Parathyroid adenoma (tissue), 2 donors: ENCODE measurements at regions not wholly inside any gene's neighbourhood (a gene's known extent, or its start where the extent isn't known, plus 50 kb on each side); places are given as distances from the start of the nearest gene placed in this dataset.

Experiments used
- H2AFZ ChIP-seq: fragments of 300-600 bp; sonication (generic); one replicate; pipeline ENCODE4 v1.7.0; 2017; ENCODE audit warnings: antibody characterized with exemption, mild to moderate bottlenecking
- H3K27ac ChIP-seq: fragments of 300-600 bp; sonication (generic); one replicate; pipeline ENCODE4 v1.7.0; 2017
- H3K27me3 ChIP-seq: fragments of 300-600 bp; sonication (generic); one replicate; pipeline ENCODE4 v1.7.0; 2017; ENCODE audit warnings: low read length; ENCODE audit not compliant: control insufficient read depth, insufficient read depth
- H3K36me3 ChIP-seq: fragments of 300-600 bp; sonication (generic); one replicate; pipeline ENCODE4 v1.7.0; 2017; ENCODE audit warnings: low read length; ENCODE audit not compliant: control insufficient read depth, insufficient read depth
- H3K4me1 ChIP-seq: fragments of 300-600 bp; sonication (generic); one replicate; pipeline ENCODE4 v1.7.0; 2017; ENCODE audit warnings: control low read depth
- H3K4me2 ChIP-seq: fragments of 300-600 bp; sonication (generic); one replicate; pipeline ENCODE4 v1.7.0; 2017; ENCODE audit warnings: low read length
- H3K4me3 ChIP-seq: fragments of 300-600 bp; sonication (generic); one replicate; pipeline ENCODE4 v1.7.0; 2017; ENCODE audit warnings: low read depth, low read length
- H3K79me2 ChIP-seq: fragments of 300-600 bp; sonication (generic); one replicate; pipeline ENCODE4 v1.7.0; 2017; ENCODE audit warnings: control low read depth
- H3K9ac ChIP-seq: fragments of 300-600 bp; sonication (generic); one replicate; pipeline ENCODE4 v1.7.0; 2017; ENCODE audit warnings: mild to moderate bottlenecking
- H3K9me3 ChIP-seq: fragments of 300-600 bp; sonication (generic); one replicate; pipeline ENCODE4 v1.7.0; 2017; ENCODE audit warnings: low read length; ENCODE audit not compliant: control insufficient read depth
- TF ChIP-seq, protein P1 (sequence below): fragments of 300-600 bp; sonication (generic); IDR thresholded peaks from one replicate; pipeline ENCODE4 v1.7.0; 2017; ENCODE audit warnings: antibody characterized with exemption, mild to moderate bottlenecking
- donor health status: primary hyperparathyroidism.

DNA sequence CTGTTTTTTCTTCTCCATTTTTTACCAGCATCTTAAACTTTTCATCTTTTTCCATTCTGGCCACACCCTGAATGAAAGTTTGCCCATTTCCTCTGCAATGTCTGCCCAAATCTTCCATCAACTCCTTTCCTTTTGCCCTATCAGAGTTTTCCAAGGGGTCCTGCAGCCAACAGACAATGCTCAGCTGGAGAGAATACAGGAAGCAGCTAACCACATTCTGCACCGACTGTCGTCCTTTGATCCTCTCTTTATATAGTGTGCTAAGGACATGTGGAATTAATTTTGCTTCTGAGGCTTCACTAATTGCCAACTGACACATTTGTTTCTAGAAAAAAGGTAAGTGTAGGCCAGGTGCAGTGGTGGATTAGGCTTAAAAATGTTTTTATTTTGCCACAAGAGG is 50.5 kb upstream of the DLX2 start:
- Histone ChIP-seq H3K27me3 (no peaks in the 10 kb centered on the region), H3K9me3 (no peaks in the 10 kb centered on the region), H3K36me3 (no peaks in the 10 kb centered on the region)

DNA sequence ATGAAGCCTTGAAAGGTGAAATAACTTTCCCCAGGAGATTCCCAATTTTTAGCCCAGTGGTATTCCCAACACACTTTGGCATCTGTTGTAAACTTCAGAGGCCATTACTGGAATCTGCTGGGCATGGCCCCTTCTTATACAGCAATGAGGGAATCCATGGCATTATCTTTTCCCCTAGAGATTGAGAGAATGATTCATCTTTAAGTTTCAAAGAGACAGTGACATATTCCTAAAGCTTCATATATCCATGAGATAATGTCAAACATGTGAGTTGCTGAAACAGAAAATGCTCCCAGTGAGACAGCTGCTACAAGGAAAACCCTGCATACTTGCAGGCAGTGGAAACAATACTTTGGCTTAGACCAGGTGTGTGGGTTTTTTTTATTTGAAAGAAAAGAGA is 51.1 kb upstream of the DLX2 start:
- Histone ChIP-seq H3K36me3 (no peaks in the 10 kb centered on the region), H3K4me1 (no peaks in the 10 kb centered on the region), H3K9ac (no peak overlapping the region), H3K27me3 (no peaks in the 10 kb centered on the region), H3K4me2 (no peak overlapping the region), H2AFZ (no peak overlapping the region), H3K4me3 (no peak overlapping the region), H3K9me3 (no peaks in the 10 kb centered on the region), H3K27ac (no peak overlapping the region), H3K79me2 (no peaks in the 10 kb centered on the region)
- TF ChIP-seq, protein P1, sequence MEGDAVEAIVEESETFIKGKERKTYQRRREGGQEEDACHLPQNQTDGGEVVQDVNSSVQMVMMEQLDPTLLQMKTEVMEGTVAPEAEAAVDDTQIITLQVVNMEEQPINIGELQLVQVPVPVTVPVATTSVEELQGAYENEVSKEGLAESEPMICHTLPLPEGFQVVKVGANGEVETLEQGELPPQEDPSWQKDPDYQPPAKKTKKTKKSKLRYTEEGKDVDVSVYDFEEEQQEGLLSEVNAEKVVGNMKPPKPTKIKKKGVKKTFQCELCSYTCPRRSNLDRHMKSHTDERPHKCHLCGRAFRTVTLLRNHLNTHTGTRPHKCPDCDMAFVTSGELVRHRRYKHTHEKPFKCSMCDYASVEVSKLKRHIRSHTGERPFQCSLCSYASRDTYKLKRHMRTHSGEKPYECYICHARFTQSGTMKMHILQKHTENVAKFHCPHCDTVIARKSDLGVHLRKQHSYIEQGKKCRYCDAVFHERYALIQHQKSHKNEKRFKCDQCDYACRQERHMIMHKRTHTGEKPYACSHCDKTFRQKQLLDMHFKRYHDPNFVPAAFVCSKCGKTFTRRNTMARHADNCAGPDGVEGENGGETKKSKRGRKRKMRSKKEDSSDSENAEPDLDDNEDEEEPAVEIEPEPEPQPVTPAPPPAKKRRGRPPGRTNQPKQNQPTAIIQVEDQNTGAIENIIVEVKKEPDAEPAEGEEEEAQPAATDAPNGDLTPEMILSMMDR, result no peak

More for the DNA sequence above, 50.5 kb upstream of the DLX2 start:
- TF ChIP-seq, protein P1, result no peak
- Histone ChIP-seq H3K9ac (no peak overlapping the region), H2AFZ (no peak overlapping the region), H3K4me2 (no peak overlapping the region), H3K79me2 (no peaks in the 10 kb centered on the region), H3K4me3 (no peak overlapping the region), H3K4me1 (no peaks in the 10 kb centered on the region), H3K27ac (no peak overlapping the region)

DNA sequence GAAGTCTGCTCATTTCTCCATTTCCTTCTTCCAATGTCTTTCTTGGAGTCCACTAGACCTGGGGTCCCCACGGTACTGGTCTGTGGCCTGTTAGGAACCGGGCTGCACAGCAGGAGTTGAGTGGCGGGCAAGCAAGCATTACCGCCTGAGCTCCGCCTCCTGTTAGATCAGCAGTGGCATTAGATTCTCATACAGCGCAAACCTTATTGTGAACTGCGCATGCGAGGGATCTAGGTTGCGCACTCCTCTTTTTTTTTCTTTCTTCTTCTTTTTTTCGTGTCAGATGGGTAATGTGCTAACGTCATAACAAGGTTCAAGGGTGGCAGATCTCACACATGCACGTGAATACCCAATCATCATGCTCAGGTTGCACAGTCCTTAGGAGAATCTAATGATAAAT is 53.1 kb upstream of the DLX2 start:
- H3K4me2 ChIP-seq, result no peak overlapping the region

DNA sequence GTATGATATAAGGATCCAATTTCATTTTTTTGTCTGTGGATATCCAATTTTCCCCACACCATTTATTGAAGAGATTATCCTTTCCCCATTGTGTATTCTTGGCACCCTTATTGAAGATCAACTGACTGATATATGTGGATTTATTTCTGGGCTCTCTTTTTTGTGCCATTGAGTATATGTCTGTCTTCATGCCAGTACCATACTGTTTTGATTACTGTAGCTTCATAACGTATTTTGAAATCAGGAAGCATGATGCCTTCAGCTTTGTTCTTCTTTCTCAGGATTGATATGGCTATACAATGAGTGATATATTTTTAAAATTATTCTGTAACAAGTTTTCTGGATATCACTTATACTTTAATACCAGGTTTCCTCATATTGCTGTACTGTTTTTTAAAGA is 58.1 kb upstream of the DLX2 start:
- TF ChIP-seq, protein P1, result no peak
- H3K27me3 ChIP-seq, result no peaks in the 10 kb centered on the region
- no peak overlapping the region for H3K27ac ChIP-seq
- no peaks in the 10 kb centered on the region for H3K4me1 ChIP-seq
- H2AFZ ChIP-seq, result no peak overlapping the region
- no peak overlapping the region for H3K9ac ChIP-seq
- no peaks in the 10 kb centered on the region for H3K9me3 ChIP-seq
- no peak overlapping the region for H3K4me3 ChIP-seq
- no peak overlapping the region for H3K4me2 ChIP-seq
- H3K79me2 ChIP-seq, result no peaks in the 10 kb centered on the region
- H3K36me3 ChIP-seq, result no peaks in the 10 kb centered on the region

More for the DNA sequence above, 53.1 kb upstream of the DLX2 start:
- H3K9ac ChIP-seq, result no peak overlapping the region
- H3K27ac ChIP-seq, result no peak overlapping the region
- no peak overlapping the region for H2AFZ ChIP-seq
- TF ChIP-seq, protein P1, result no peak
- H3K9me3 ChIP-seq, result no peaks in the 10 kb centered on the region
- H3K36me3 ChIP-seq, result no peaks in the 10 kb centered on the region
- no peaks in the 10 kb centered on the region for H3K79me2 ChIP-seq
- H3K27me3 ChIP-seq, result no peaks in the 10 kb centered on the region
- H3K4me1 ChIP-seq, result no peaks in the 10 kb centered on the region
- no peak overlapping the region for H3K4me3 ChIP-seq

DNA sequence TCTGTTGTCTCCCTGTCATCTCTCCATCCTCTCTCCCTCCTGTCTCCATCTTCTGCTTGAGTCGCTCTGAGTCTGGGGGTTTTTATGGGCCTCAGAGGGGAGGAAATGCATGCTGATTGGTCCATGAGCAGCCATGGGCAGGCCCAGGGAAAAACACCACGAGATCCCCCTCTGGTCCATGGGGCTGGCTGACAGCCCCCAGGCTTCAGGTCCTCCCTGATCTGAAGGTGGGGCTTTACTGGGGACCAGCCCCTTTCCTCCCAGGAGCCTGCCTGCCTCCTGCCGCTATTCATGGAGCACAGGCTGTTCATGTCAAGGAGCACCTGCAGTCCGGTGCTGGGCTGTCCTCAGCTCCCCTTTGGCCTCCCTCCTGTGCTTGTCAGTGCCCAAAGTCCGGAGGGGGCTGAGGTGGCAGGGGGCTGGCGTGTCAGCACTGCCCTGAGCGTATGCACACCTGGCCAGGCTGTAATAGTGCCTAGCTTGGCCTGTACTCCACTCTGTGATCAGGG is 59.6 kb upstream of the DLX2 start:
- Histone ChIP-seq H3K36me3 (no peaks in the 10 kb centered on the region), H3K27me3 (no peaks in the 10 kb centered on the region), H3K9ac (no peak overlapping the region), H3K9me3 (no peaks in the 10 kb centered on the region), H3K4me3 (no peak overlapping the region), H3K4me1 (no peaks in the 10 kb centered on the region), H3K27ac (no peak overlapping the region), H2AFZ (no peak overlapping the region), H3K79me2 (no peaks in the 10 kb centered on the region), H3K4me2 (no peak overlapping the region)
- TF ChIP-seq, protein P1, result no peak
